ENCODE measurements at regions not wholly inside any gene's neighbourhood (a gene's known extent, or its start where the extent isn't known, plus 50 kb on each side); places are given as distances from the start of the nearest gene placed in this dataset.

DNA sequence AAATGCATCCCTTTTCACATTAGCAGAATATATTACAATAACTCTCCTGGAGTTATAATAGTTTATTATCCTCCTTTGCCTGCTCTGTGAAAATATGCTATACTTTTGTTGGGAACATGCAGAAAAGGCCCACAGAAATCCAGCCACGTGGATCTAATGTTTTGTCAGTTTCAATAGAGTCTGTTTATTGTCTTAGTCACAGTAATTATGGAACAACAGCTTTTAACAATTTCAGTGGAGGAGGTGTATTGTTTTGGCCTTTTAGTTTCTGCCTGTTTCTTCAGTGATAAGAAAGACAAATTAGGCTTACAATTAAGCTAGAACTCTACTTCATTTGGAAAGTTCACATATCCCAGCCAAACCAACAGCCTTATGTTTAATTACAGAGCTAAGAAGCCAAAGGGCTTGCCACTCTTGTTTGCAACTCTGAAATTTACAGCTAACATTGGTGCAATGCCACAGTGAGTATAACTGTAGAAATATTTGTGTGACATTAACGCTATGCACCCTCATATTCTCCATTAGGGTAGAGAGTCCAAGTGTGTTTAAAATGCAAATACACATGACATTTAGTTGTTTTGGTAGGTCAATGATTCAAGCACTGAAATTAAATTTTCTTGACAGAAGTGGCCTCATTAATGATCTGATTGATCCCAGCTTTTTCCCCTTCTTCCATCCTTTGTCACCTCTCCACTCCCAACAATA, 175.8 kb downstream of the USP46 start:
- TF ChIP-seq, protein P1, sequence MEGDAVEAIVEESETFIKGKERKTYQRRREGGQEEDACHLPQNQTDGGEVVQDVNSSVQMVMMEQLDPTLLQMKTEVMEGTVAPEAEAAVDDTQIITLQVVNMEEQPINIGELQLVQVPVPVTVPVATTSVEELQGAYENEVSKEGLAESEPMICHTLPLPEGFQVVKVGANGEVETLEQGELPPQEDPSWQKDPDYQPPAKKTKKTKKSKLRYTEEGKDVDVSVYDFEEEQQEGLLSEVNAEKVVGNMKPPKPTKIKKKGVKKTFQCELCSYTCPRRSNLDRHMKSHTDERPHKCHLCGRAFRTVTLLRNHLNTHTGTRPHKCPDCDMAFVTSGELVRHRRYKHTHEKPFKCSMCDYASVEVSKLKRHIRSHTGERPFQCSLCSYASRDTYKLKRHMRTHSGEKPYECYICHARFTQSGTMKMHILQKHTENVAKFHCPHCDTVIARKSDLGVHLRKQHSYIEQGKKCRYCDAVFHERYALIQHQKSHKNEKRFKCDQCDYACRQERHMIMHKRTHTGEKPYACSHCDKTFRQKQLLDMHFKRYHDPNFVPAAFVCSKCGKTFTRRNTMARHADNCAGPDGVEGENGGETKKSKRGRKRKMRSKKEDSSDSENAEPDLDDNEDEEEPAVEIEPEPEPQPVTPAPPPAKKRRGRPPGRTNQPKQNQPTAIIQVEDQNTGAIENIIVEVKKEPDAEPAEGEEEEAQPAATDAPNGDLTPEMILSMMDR (IDR thresholded peaks at IDR 0.05; ENCODE audit: insufficient read depth, low read length) = no peak
- TF ChIP-seq, protein P2, sequence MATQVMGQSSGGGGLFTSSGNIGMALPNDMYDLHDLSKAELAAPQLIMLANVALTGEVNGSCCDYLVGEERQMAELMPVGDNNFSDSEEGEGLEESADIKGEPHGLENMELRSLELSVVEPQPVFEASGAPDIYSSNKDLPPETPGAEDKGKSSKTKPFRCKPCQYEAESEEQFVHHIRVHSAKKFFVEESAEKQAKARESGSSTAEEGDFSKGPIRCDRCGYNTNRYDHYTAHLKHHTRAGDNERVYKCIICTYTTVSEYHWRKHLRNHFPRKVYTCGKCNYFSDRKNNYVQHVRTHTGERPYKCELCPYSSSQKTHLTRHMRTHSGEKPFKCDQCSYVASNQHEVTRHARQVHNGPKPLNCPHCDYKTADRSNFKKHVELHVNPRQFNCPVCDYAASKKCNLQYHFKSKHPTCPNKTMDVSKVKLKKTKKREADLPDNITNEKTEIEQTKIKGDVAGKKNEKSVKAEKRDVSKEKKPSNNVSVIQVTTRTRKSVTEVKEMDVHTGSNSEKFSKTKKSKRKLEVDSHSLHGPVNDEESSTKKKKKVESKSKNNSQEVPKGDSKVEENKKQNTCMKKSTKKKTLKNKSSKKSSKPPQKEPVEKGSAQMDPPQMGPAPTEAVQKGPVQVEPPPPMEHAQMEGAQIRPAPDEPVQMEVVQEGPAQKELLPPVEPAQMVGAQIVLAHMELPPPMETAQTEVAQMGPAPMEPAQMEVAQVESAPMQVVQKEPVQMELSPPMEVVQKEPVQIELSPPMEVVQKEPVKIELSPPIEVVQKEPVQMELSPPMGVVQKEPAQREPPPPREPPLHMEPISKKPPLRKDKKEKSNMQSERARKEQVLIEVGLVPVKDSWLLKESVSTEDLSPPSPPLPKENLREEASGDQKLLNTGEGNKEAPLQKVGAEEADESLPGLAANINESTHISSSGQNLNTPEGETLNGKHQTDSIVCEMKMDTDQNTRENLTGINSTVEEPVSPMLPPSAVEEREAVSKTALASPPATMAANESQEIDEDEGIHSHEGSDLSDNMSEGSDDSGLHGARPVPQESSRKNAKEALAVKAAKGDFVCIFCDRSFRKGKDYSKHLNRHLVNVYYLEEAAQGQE (IDR thresholded peaks at IDR 0.05; ENCODE audit: insufficient replicate concordance, low read depth) = no peak
- TF ChIP-seq GABPA (IDR thresholded peaks at IDR 0.05; ENCODE audit: low read depth) (no peak), SPI1 (IDR thresholded peaks at IDR 0.05; ENCODE audit: borderline replicate concordance, low read depth) (no peak), POLR2AphosphoS5 (IDR thresholded peaks at IDR 0.05; ENCODE audit: low read depth) (no peak)
- Histone ChIP-seq H3K4me3 (replicated peaks; ENCODE audit: insufficient read depth, low read length) (no peak overlapping the region), H3K27ac (replicated peaks) (no peak overlapping the region), H3K27me3 (ENCODE audit: insufficient read depth, poor library complexity, severe bottlenecking) (no peaks in the 10 kb centered on the region)
- no peak for DNase-seq (ENCODE audit: low read depth in 1 of 2, low spot score in 1 of 2)

DNA sequence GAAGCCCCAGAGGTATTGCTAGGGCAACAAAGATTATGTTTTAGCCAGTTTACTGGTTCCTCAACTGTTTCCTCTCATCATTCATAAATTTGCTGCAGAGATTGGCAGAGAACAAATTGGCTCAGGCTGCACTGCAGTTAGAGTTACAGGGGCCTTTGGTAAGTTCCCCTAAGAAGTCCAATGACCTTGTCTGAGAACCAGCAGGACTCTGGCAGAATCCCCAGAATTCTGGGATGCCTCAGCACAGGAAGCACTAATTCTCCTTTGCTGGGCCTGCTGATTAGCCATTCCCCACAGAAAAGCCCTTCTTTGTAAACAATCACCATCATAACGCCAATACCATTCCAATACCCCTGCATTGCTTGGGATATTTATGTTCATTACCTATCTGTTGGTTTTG, 151.3 kb downstream of the USP46 start:
- no peak for DNase-seq (ENCODE audit: low read depth in 1 of 2, low spot score in 1 of 2)
- no peak overlapping the region for H3K27ac ChIP-seq (replicated peaks)

DNA sequence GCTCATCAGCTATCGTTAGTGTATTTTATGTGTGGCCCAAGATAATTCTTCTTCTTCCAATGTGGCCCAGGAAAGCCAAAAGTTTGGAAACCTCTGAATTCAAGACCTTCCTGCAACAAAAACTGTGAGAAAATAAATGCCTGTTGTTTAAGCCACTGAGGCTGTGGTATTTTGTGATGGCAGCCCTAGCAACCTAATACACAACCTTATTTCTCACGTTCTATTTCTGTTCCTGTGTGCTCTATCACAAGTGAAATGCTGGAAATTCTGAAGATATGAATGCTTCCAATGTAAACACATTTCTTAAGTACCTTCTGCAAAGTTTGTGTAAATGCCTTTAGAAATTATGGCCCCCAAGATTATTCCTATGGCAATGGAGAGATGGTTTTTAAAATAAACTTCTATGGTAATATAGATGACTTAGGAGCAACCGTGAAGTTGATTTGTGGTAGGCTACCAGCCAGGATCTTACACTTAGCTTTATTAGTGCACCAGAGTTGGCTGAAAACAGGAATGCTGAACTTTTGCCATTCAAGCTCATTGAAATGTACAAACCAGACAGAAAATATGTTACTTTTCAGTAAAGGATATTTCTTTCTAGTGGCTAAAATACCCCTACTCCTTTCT, 148.0 kb downstream of the USP46 start:
- no peak for DNase-seq (ENCODE audit: low read depth in 1 of 2, low spot score in 1 of 2)
- Histone ChIP-seq H3K4me3 (replicated peaks; ENCODE audit: insufficient read depth, low read length) (no peak overlapping the region), H3K27ac (replicated peaks) (no peak overlapping the region), H3K27me3 (ENCODE audit: insufficient read depth, poor library complexity, severe bottlenecking) (no peaks in the 10 kb centered on the region)
- TF ChIP-seq, protein P1 (IDR thresholded peaks at IDR 0.05; ENCODE audit: insufficient read depth, low read length) = no peak
- TF ChIP-seq SPI1 (IDR thresholded peaks at IDR 0.05; ENCODE audit: borderline replicate concordance, low read depth) (no peak), POLR2AphosphoS5 (IDR thresholded peaks at IDR 0.05; ENCODE audit: low read depth) (no peak), GABPA (IDR thresholded peaks at IDR 0.05; ENCODE audit: low read depth) (no peak)
- TF ChIP-seq, protein P2 (IDR thresholded peaks at IDR 0.05; ENCODE audit: insufficient replicate concordance, low read depth) = no peak

More for the DNA sequence above, 151.3 kb downstream of the USP46 start:
- Histone ChIP-seq H3K27me3 (ENCODE audit: insufficient read depth, poor library complexity, severe bottlenecking) (no peaks in the 10 kb centered on the region), H3K4me3 (replicated peaks; ENCODE audit: insufficient read depth, low read length) (no peak overlapping the region)
- TF ChIP-seq, protein P1 (IDR thresholded peaks at IDR 0.05; ENCODE audit: insufficient read depth, low read length) = no peak
- no peak for TF ChIP-seq POLR2AphosphoS5 (IDR thresholded peaks at IDR 0.05; ENCODE audit: low read depth)
- TF ChIP-seq, protein P2 (IDR thresholded peaks at IDR 0.05; ENCODE audit: insufficient replicate concordance, low read depth) = no peak
- TF ChIP-seq SPI1 (IDR thresholded peaks at IDR 0.05; ENCODE audit: borderline replicate concordance, low read depth) = no peak
- TF ChIP-seq GABPA (IDR thresholded peaks at IDR 0.05; ENCODE audit: low read depth) = no peak
